Common myeloid progenitor, CD34-positive (primary cell): ENCODE measurements at regions not wholly inside any gene's neighbourhood (a gene's known extent, or its start where the extent isn't known, plus 50 kb on each side); places are given as distances from the start of the nearest gene placed in this dataset.
A peak's percentile ranks its signal among the peaks of the same experiment; 100 is the strongest.

Experiments used
- CTCF ChIA-PET: fragments of 350-600 bp; sonication (Branson Sonifier 250); formaldehyde crosslinking; loops from one replicate; lab custom pipeline; 2021; ENCODE audit warnings: antibody characterized with exemption; lab: Charles Lee
- POLR2A ChIA-PET: fragments of 350-600 bp; sonication (Branson Sonifier 250); formaldehyde crosslinking; loops from one replicate; lab custom pipeline; 2021; ENCODE audit warnings: antibody characterized with exemption; lab: Charles Lee
- DNase-seq, 3 donors: peaks; one replicate each; pipeline versions ENCODE4 v3.0.0 to v3.0.0-alpha.2; 2013
- H3K27ac ChIP-seq, 2 experiments: 1 replicate in 1 of 2; 2 replicates in 1 of 2; pipeline ENCODE4 v1.7.0; 2013; ENCODE audit warnings: inconsistent platforms in 2 of 2, low read length in 2 of 2, mild to moderate bottlenecking in 2 of 2, low read depth in 1 of 2, moderate library complexity in 1 of 2; ENCODE audit not compliant: severe bottlenecking in 2 of 2, insufficient read depth in 1 of 2, poor library complexity in 1 of 2
- H3K27me3 ChIP-seq, 5 experiments: replicated peaks in 2 of 5; 1 replicate in 3 of 5; 2 replicates in 2 of 5; pipeline versions ENCODE4 v1.6.1 to v1.7.0; 2013; ENCODE audit warnings: low read length in 4 of 5, mild to moderate bottlenecking in 2 of 5, moderate library complexity in 2 of 5, inconsistent platforms in 1 of 5; ENCODE audit not compliant: insufficient read depth in 5 of 5, control insufficient read depth in 4 of 5
- H3K36me3 ChIP-seq, 4 experiments: 1 replicate in 2 of 4; 2 replicates in 2 of 4; pipeline versions ENCODE4 v1.6.1 to v1.7.0; 2013; ENCODE audit warnings: low read length in 3 of 4, control low read depth in 1 of 4, mild to moderate bottlenecking in 1 of 4; ENCODE audit not compliant: control insufficient read depth in 4 of 4, insufficient read depth in 4 of 4
- H3K4me1 ChIP-seq, 4 experiments: 1 replicate in 3 of 4; 2 replicates in 1 of 4; pipeline versions ENCODE4 v1.6.1 to v1.7.1; 2013; ENCODE audit warnings: low read length in 3 of 4, mild to moderate bottlenecking in 3 of 4, control low read depth in 1 of 4, inconsistent platforms in 1 of 4, moderate library complexity in 1 of 4; ENCODE audit not compliant: control insufficient read depth in 4 of 4, insufficient read depth in 4 of 4; ENCODE audit errors: control extremely low read depth in 1 of 4
- H3K4me3 ChIP-seq, 7 experiments: 1 replicate in 4 of 7; 2 replicates in 3 of 7; pipeline versions ENCODE4 v1.5.1 to v1.7.0; 2013; ENCODE audit warnings: mild to moderate bottlenecking in 7 of 7, low read length in 6 of 7, moderate library complexity in 6 of 7, inconsistent platforms in 2 of 7, low read depth in 2 of 7, control low read depth in 1 of 7; ENCODE audit not compliant: insufficient read depth in 4 of 7, control insufficient read depth in 1 of 7; ENCODE audit errors: extremely low read depth in 1 of 7
- H3K9me3 ChIP-seq, 5 experiments: 1 replicate in 4 of 5; 2 replicates in 1 of 5; pipeline versions ENCODE4 v1.6.1 to v1.7.1; 2013; ENCODE audit warnings: low read length in 4 of 5, mild to moderate bottlenecking in 2 of 5, inconsistent platforms in 1 of 5, low read depth in 1 of 5, moderate library complexity in 1 of 5; ENCODE audit not compliant: control insufficient read depth in 4 of 5, insufficient read depth in 2 of 5; ENCODE audit errors: control extremely low read depth in 1 of 5
- WGBS: methylation state at CpG from one replicate; pipeline ENCODE4 v1.1.5; 2013; ENCODE audit not compliant: insufficient coverage; 5-methylcytosine and 5-hydroxymethylcytosine counted together

DNA sequence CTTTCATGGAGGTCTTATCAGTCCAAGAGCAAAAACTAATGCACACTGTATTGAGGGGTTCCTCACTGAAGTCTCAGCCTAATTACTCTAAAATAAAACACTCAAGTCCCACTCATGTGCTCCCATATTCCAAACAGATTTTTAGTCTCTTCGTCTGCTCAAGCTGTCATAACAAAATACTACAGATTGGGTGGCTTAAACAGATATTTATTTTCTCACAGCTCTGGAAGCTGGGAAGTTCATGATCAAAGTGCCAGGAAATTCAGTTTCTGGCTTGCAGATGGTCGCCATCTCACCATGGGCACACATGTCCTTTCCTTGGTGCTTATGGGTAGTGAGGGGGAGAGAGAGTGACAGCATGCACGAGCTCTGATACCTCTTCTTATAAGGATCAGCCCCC, 147.5 kb downstream of the ANXA2 start:
- DNase-seq: no peak
- no peak overlapping the region for H3K4me3 ChIP-seq
- peaks cover 0 to 2% (median 0%) of the 10 kb centered on the region in 4 experiments for H3K36me3 ChIP-seq
- H3K9me3 ChIP-seq: no peaks in the 10 kb centered on the region
- ChIA-PET POLR2A (interaction anchor here (0.5 kb wide), 1 partner anchor 38 kb away, joined by 4 read pairs; no protein-coding TSS in a partner anchor), CTCF (no interaction called here)
- no peak overlapping the region for H3K27ac ChIP-seq
- 100% methylated on average over 1 of the region's 3 CpGs for WGBS
- H3K27me3 ChIP-seq: no peaks in the 10 kb centered on the region
- H3K4me1 ChIP-seq: peaks cover 0 to 26% (median 6%) of the 10 kb centered on the region in 4 experiments

- ChIA-PET POLR2A (no interaction called here), CTCF (no interaction called here)
- Histone ChIP-seq H3K27ac (no peak overlapping the region), H3K4me1 (peaks cover 0 to 29% (median 6%) of the 10 kb centered on the region in 4 experiments), H3K27me3 (no peaks in the 10 kb centered on the region), H3K9me3 (no peaks in the 10 kb centered on the region), H3K4me3 (peak overlapping the region in 2 of 7 experiments; percentile 17 to 43), H3K36me3 (peaks cover 0 to 2% (median 0%) of the 10 kb centered on the region in 4 experiments)
- peak; percentile 14 to 69 (median 47) for DNase-seq
- no CpG with 5 or more reads among the region's 6 CpGs for WGBS
Observed at GRCh38 chr15:60251300-60252070, 146.3 kb downstream of the ANXA2 start.

GRCh38 chr15:60254416-60254815, 143.4 kb downstream of the ANXA2 start:
- POLR2A ChIA-PET: no interaction called here
- CTCF ChIA-PET: no interaction called here
- no peak for DNase-seq

DNA sequence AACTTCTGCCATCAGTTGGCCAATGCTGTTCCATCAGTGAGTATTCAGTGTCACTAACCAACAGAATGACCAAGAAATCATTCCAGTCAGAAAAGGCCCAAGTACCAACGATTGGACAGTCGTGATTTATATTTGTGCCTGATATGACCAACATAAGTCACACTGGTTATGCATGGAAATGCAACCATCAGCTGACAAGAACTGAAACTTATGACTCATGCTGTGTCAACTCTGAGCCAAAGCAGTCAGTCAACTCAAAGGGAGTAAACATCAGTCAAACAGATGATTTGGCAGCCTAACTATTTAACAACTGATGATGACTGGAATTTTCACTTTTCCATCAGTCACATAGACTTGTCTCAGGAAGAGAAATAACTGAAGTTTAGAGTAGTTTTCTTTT, 142.4 kb downstream of the ANXA2 start:
- Histone ChIP-seq H3K4me1 (peaks cover 0 to 28% (median 6%) of the 10 kb centered on the region in 4 experiments), H3K4me3 (no peak overlapping the region), H3K27me3 (no peaks in the 10 kb centered on the region), H3K36me3 (peaks cover 0 to 2% (median 0%) of the 10 kb centered on the region in 4 experiments), H3K27ac (no peak overlapping the region), H3K9me3 (no peaks in the 10 kb centered on the region)
- POLR2A ChIA-PET: no interaction called here
- CTCF ChIA-PET: no interaction called here
- DNase-seq: peak; percentile 10 to 62 (median 50)
- 40% methylated on average over 2 of the region's 2 CpGs for WGBS

More at GRCh38 chr15:60254416-60254815, 143.4 kb downstream of the ANXA2 start:
- no peaks in the 10 kb centered on the region for H3K9me3 ChIP-seq
- no peaks in the 10 kb centered on the region for H3K27me3 ChIP-seq
- no peak overlapping the region for H3K4me3 ChIP-seq
- WGBS: no CpG with 5 or more reads among the region's 1 CpG
- H3K4me1 ChIP-seq: peaks cover 0 to 29% (median 6%) of the 10 kb centered on the region in 4 experiments
- H3K36me3 ChIP-seq: peaks cover 0 to 2% (median 0%) of the 10 kb centered on the region in 4 experiments
- no peak overlapping the region for H3K27ac ChIP-seq

- H3K36me3 ChIP-seq: peaks cover 0 to 2% (median 0%) of the 10 kb centered on the region in 4 experiments
- CTCF ChIA-PET: no interaction called here
- no peak overlapping the region for H3K4me3 ChIP-seq
- no peaks in the 10 kb centered on the region for H3K9me3 ChIP-seq
- H3K27me3 ChIP-seq: no peaks in the 10 kb centered on the region
- DNase-seq: no peak
- POLR2A ChIA-PET: interaction anchor here (0.7 kb wide), 1 partner anchor 1914 kb away, joined by 4 read pairs; no protein-coding TSS in a partner anchor
- WGBS: 90% methylated on average over 2 of the region's 5 CpGs
- H3K4me1 ChIP-seq: peaks cover 0 to 8% (median 0%) of the 10 kb centered on the region in 4 experiments
- H3K27ac ChIP-seq: no peak overlapping the region
Observed at GRCh38 chr15:60257591-60258159, 140.1 kb downstream of the ANXA2 start.

DNA sequence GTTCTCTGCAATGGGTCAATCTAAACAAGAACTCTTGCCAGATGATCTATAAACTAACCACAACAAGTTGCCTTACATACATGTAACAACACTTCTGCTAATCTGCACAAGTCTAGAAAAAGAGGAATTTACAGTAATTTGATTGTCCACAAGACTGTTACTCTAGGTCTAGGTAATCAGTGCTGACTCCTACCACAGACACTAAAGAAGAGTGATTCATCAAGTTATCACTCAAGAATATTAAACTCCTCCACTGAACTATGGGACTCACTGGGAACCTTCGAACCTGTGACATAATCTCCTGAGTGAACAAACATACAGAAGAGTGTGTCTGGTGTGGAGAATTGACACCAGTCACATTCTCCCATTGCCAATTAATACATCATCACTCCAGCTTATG, 138.3 kb downstream of the ANXA2 start:
- CTCF ChIA-PET: no interaction called here

GRCh38 chr15:60264088-60264487, 133.7 kb downstream of the ANXA2 start:
- Histone ChIP-seq H3K27ac (no peak overlapping the region), H3K4me3 (no peak overlapping the region), H3K36me3 (no peaks in the 10 kb centered on the region), H3K27me3 (no peaks in the 10 kb centered on the region), H3K9me3 (no peaks in the 10 kb centered on the region), H3K4me1 (no peaks in the 10 kb centered on the region)
- WGBS: 94% methylated on average over 4 of the region's 4 CpGs
- POLR2A ChIA-PET: no interaction called here
- no peak for DNase-seq
- CTCF ChIA-PET: interaction anchor here (0.6 kb wide), 1 partner anchor 656 kb away, joined by 4 read pairs; no protein-coding TSS in a partner anchor

More for the DNA sequence above, 138.3 kb downstream of the ANXA2 start:
- peak in 1 of 3 donors; percentile 10 for DNase-seq
- no peaks in the 10 kb centered on the region for H3K36me3 ChIP-seq
- H3K27me3 ChIP-seq: no peaks in the 10 kb centered on the region
- WGBS: no CpG with 5 or more reads among the region's 1 CpG
- H3K4me3 ChIP-seq: no peak overlapping the region
- peaks cover 0 to 7% (median 0%) of the 10 kb centered on the region in 4 experiments for H3K4me1 ChIP-seq
- POLR2A ChIA-PET: no interaction called here
- H3K27ac ChIP-seq: no peak overlapping the region
- no peaks in the 10 kb centered on the region for H3K9me3 ChIP-seq
